C4-2B (cell line): ENCODE measurements at regions not wholly inside any gene's neighbourhood (a gene's known extent, or its start where the extent isn't known, plus 50 kb on each side); places are given as distances from the start of the nearest gene placed in this dataset.

ENCODE experiments used
- CTCF ChIP-seq: fragments of 450-650 bp; conservative IDR thresholded peaks from 2 replicates; pipeline ENCODE4 v1.5.1; 2017; ENCODE audit warnings: mild to moderate bottlenecking
- ZFX ChIP-seq: fragments of 450-650 bp; IDR thresholded peaks from 2 replicates; pipeline ENCODE4 v1.6.1; 2017

GRCh38 chr2:34388446-34388845, 789.3 kb upstream of the FAM98A start:
- TF ChIP-seq CTCF (no peak), ZFX (no peak)
